CD14-positive monocyte (primary cell): ENCODE measurements at regions not wholly inside any gene's neighbourhood (a gene's known extent, or its start where the extent isn't known, plus 50 kb on each side); places are given as distances from the start of the nearest gene placed in this dataset.

ENCODE experiments used
- DNase-seq, 3 donors: peaks; one replicate each; pipeline ENCODE4 v3.0.0-alpha.2; 2011 to 2022
- H2AFZ ChIP-seq: 2 replicates; pipeline ENCODE4 v1.6.0; 2012; ENCODE audit warnings: mild to moderate bottlenecking, low read depth, low read length, inconsistent platforms; ENCODE audit not compliant: insufficient read depth, poor library complexity, severe bottlenecking
- H3K27ac ChIP-seq, 2 donors: 1 replicate in 1 of 2; 2 replicates in 1 of 2; pipeline ENCODE4 v1.5.1; 2012 to 2013; ENCODE audit warnings: low read length in 2 of 2, control low read depth in 1 of 2, inconsistent platforms in 1 of 2, low read depth in 1 of 2, mild to moderate bottlenecking in 1 of 2
- H3K27me3 ChIP-seq, 2 donors: one replicate each; pipeline versions ENCODE4 v1.6.0 to v1.6.1; 2011 to 2013; ENCODE audit warnings: low read length in 2 of 2; ENCODE audit not compliant: control insufficient read depth in 2 of 2, insufficient read depth in 2 of 2
- H3K36me3 ChIP-seq, 2 donors: replicated peaks in 1 of 2; 1 replicate in 1 of 2; 2 replicates in 1 of 2; pipeline versions ENCODE4 v1.5.1 to v1.6.1; 2012 to 2013; ENCODE audit warnings: low read length in 2 of 2, control low read depth in 1 of 2, inconsistent platforms in 1 of 2, mild to moderate bottlenecking in 1 of 2; ENCODE audit not compliant: insufficient read depth in 2 of 2, control insufficient read depth in 1 of 2
- H3K4me1 ChIP-seq, 2 donors: 1 replicate in 1 of 2; 2 replicates in 1 of 2; pipeline versions ENCODE4 v1.5.1 to v1.6.1; 2012 to 2013; ENCODE audit warnings: low read length in 2 of 2, control low read depth in 1 of 2, inconsistent platforms in 1 of 2, mild to moderate bottlenecking in 1 of 2, moderate library complexity in 1 of 2; ENCODE audit not compliant: insufficient read depth in 2 of 2, control insufficient read depth in 1 of 2
- H3K4me2 ChIP-seq: replicated peaks from 2 replicates; pipeline ENCODE3; 2012; ENCODE audit warnings: low read length, moderate library complexity, mild to moderate bottlenecking; ENCODE audit not compliant: poor library complexity, severe bottlenecking; ENCODE audit errors: extremely low read depth
- H3K4me3 ChIP-seq, 3 experiments: fragments of 200-600 bp in 1 of 3; sonication (generic) in 1 of 3; replicated peaks in 1 of 3; 1 replicate in 2 of 3; 2 replicates in 1 of 3; pipeline ENCODE4 v1.5.1; 2011 to 2013; ENCODE audit warnings: low read length in 3 of 3, mild to moderate bottlenecking in 3 of 3, control low read depth in 2 of 3, low read depth in 2 of 3, inconsistent platforms in 1 of 3, moderate library complexity in 1 of 3
- H3K79me2 ChIP-seq: 2 replicates; pipeline ENCODE4 v1.6.0; 2012; ENCODE audit warnings: mild to moderate bottlenecking, control low read depth, inconsistent platforms, low read length, moderate library complexity; ENCODE audit not compliant: insufficient read depth
- H3K9ac ChIP-seq: 2 replicates; pipeline ENCODE4 v1.6.0; 2017; ENCODE audit warnings: low read length, mild to moderate bottlenecking; ENCODE audit not compliant: insufficient read depth, poor library complexity, severe bottlenecking
- H3K9me3 ChIP-seq, 2 donors: replicated peaks in 1 of 2; 1 replicate in 1 of 2; 2 replicates in 1 of 2; pipeline versions ENCODE4 v1.5.1 to v1.6.1; 2012 to 2013; ENCODE audit warnings: low read length in 2 of 2, control low read depth in 1 of 2; ENCODE audit not compliant: control insufficient read depth in 1 of 2, insufficient read depth in 1 of 2
- H4K20me1 ChIP-seq: 2 replicates; pipeline ENCODE4 v1.6.0; 2012; ENCODE audit warnings: mild to moderate bottlenecking, low read length, control low read depth, moderate library complexity; ENCODE audit not compliant: insufficient read depth
- H3K27ac Mint-ChIP-seq, 7 donors: one replicate each; pipeline ENCODE4 v1.8.0; 2020; ENCODE audit warnings: mild to moderate bottlenecking in 7 of 7, mixed read lengths in 7 of 7, moderate library complexity in 6 of 7, inconsistent platforms in 2 of 7
- H3K27me3 Mint-ChIP-seq, 3 donors: one replicate each; pipeline ENCODE4 v1.8.0; 2021 to 2022; ENCODE audit warnings: low read depth in 3 of 3, mild to moderate bottlenecking in 3 of 3, mixed read lengths in 3 of 3, moderate library complexity in 3 of 3, inconsistent platforms in 1 of 3
- H3K36me3 Mint-ChIP-seq, 2 donors: one replicate each; pipeline ENCODE4 v1.8.0; 2020; ENCODE audit warnings: mixed read lengths in 2 of 2, inconsistent platforms in 1 of 2, mild to moderate bottlenecking in 1 of 2
- H3K4me1 Mint-ChIP-seq: one replicate; pipeline ENCODE4 v1.8.0; 2020; ENCODE audit warnings: mild to moderate bottlenecking, mixed read lengths
- H3K4me3 Mint-ChIP-seq, 2 donors: one replicate each; pipeline ENCODE4 v1.8.0; 2020; ENCODE audit warnings: mild to moderate bottlenecking in 2 of 2, mixed read lengths in 2 of 2, moderate library complexity in 1 of 2
- H3K9me3 Mint-ChIP-seq, 7 donors: one replicate each; pipeline ENCODE4 v1.8.0; 2020 to 2022; ENCODE audit warnings: mixed read lengths in 7 of 7, mild to moderate bottlenecking in 6 of 7, moderate library complexity in 6 of 7, inconsistent platforms in 2 of 7
- CTCF ChIP-seq: fragments of 200-600 bp; IDR thresholded peaks from one replicate; pipeline ENCODE4 v1.8.0; 2022; ENCODE audit warnings: antibody characterized with exemption, mild to moderate bottlenecking
- WGBS: methylation state at CpG from one replicate; pipeline ENCODE4 v1.1.5; 2013; ENCODE audit warnings: missing lambda C conversion rate; ENCODE audit not compliant: insufficient coverage; 5-methylcytosine and 5-hydroxymethylcytosine counted together
- intact Hi-C, 2 donors: fragments of 100-400 bp; cut with micrococcal nuclease; formaldehyde crosslinking; loops; one replicate each; pipeline versions ENCODE4 v1.15.0 to v1.15.1; 2023

- no peak for DNase-seq
- no peaks in the 10 kb centered on the region for H4K20me1 ChIP-seq
- H3K4me1 Mint-ChIP-seq: peaks cover 7% of the 10 kb centered on the region
- WGBS: 100% methylated on average over 1 of the region's 1 CpG
- peaks cover 0 to 2% (median 2%) of the 10 kb centered on the region in 3 donors for H3K27me3 Mint-ChIP-seq
- H3K4me3 ChIP-seq: no peak overlapping the region
- H2AFZ ChIP-seq: no peak overlapping the region
- H3K36me3 ChIP-seq: no peaks in the 10 kb centered on the region
- H3K9me3 ChIP-seq: no peaks in the 10 kb centered on the region
- no peaks in the 10 kb centered on the region for H3K4me1 ChIP-seq
- intact Hi-C loops: no loop called here
- H3K4me3 Mint-ChIP-seq: no peak overlapping the region
- peaks cover 0 to 3% (median 0%) of the 10 kb centered on the region in 7 donors for H3K9me3 Mint-ChIP-seq
- H3K36me3 Mint-ChIP-seq: no peaks in the 10 kb centered on the region
- H3K27ac Mint-ChIP-seq: no peak overlapping the region
- no peak for TF ChIP-seq CTCF
- H3K4me2 ChIP-seq: no peak overlapping the region
- H3K27me3 ChIP-seq: no peaks in the 10 kb centered on the region
- no peaks in the 10 kb centered on the region for H3K79me2 ChIP-seq
- no peak overlapping the region for H3K9ac ChIP-seq
- H3K27ac ChIP-seq: no peak overlapping the region
Observed at GRCh38 chr13:91115776-91116175, 231.7 kb upstream of the MIR17HG start.

GRCh38 chr13:91117351-91117750, 230.1 kb upstream of the MIR17HG start:
- no peaks in the 10 kb centered on the region for H3K36me3 Mint-ChIP-seq
- H3K9me3 Mint-ChIP-seq: peaks cover 0 to 3% (median 0%) of the 10 kb centered on the region in 7 donors
- Histone ChIP-seq H3K27me3 (no peaks in the 10 kb centered on the region), H3K36me3 (no peaks in the 10 kb centered on the region), H3K4me2 (no peak overlapping the region), H3K4me1 (no peaks in the 10 kb centered on the region), H3K79me2 (no peaks in the 10 kb centered on the region), H3K27ac (no peak overlapping the region), H2AFZ (no peak overlapping the region), H3K9me3 (no peaks in the 10 kb centered on the region), H4K20me1 (no peaks in the 10 kb centered on the region), H3K9ac (no peak overlapping the region), H3K4me3 (no peak overlapping the region)
- no peak for TF ChIP-seq CTCF
- no peaks in the 10 kb centered on the region for H3K27me3 Mint-ChIP-seq
- WGBS: no CpG with 5 or more reads among the region's 2 CpGs
- H3K27ac Mint-ChIP-seq: no peak overlapping the region
- H3K4me3 Mint-ChIP-seq: no peak overlapping the region
- peaks cover 7% of the 10 kb centered on the region for H3K4me1 Mint-ChIP-seq
- intact Hi-C loops: no loop called here
- DNase-seq: no peak
